ENCODE measurements at regions not wholly inside any gene's neighbourhood (a gene's known extent, or its start where the extent isn't known, plus 50 kb on each side); places are given as distances from the start of the nearest gene placed in this dataset.

- intact Hi-C loops (cut with DNase I), result no loop called here
- H3K27me3 ChIP-seq, result peaks cover 0 to 16% of the 10 kb centered on the region in 2 donors
- no peaks in the 10 kb centered on the region for H3K36me3 ChIP-seq
- TF ChIP-seq CTCF (IDR thresholded peaks at IDR 0.05), result no peak
- no peaks in the 10 kb centered on the region for H3K4me1 ChIP-seq
- no peak overlapping the region for H3K27ac ChIP-seq
- DNase-seq (no peak), ATAC-seq (peak; percentile 94)
- no peak overlapping the region for H3K4me3 ChIP-seq
- no peaks in the 10 kb centered on the region for H3K9me3 ChIP-seq
Measured at GRCh38 chr14:106201376-106201775, 675.0 kb downstream of the TMEM121 start.

GRCh38 chr14:106203438-106203837, 677.1 kb downstream of the TMEM121 start:
- intact Hi-C loops (cut with DNase I), result no loop called here
- Histone ChIP-seq H3K4me1 (no peaks in the 10 kb centered on the region), H3K9me3 (no peaks in the 10 kb centered on the region), H3K27ac (no peak overlapping the region), H3K4me3 (no peak overlapping the region), H3K36me3 (no peaks in the 10 kb centered on the region), H3K27me3 (peaks cover 0 to 12% of the 10 kb centered on the region in 2 donors)
- DNase-seq (no peak), ATAC-seq (no peak)
- TF ChIP-seq CTCF (IDR thresholded peaks at IDR 0.05), result no peak

GRCh38 chr14:106204063-106204462, 677.7 kb downstream of the TMEM121 start:
- no peak for TF ChIP-seq CTCF (IDR thresholded peaks at IDR 0.05)
- DNase-seq (no peak), ATAC-seq (no peak)
- peaks cover 0 to 8% of the 10 kb centered on the region in 2 donors for H3K27me3 ChIP-seq
- H3K4me3 ChIP-seq, result no peak overlapping the region
- no peak overlapping the region for H3K27ac ChIP-seq
- H3K36me3 ChIP-seq, result no peaks in the 10 kb centered on the region
- H3K4me1 ChIP-seq, result no peaks in the 10 kb centered on the region
- H3K9me3 ChIP-seq, result no peaks in the 10 kb centered on the region
- intact Hi-C loops (cut with DNase I), result no loop called here

- intact Hi-C loops (cut with DNase I), result no loop called here
Measured at GRCh38 chr14:106207316-106207715, 680.9 kb downstream of the TMEM121 start.

GRCh38 chr14:106208794-106209193, 682.4 kb downstream of the TMEM121 start:
- H3K27ac ChIP-seq, result no peak overlapping the region
- no peaks in the 10 kb centered on the region for H3K36me3 ChIP-seq
- no peak overlapping the region for H3K4me3 ChIP-seq
- H3K27me3 ChIP-seq, result peaks cover 0 to 17% of the 10 kb centered on the region in 2 donors
- ATAC-seq (no peak), DNase-seq (no peak)
- H3K9me3 ChIP-seq, result no peaks in the 10 kb centered on the region
- TF ChIP-seq CTCF (IDR thresholded peaks at IDR 0.05), result no peak
- intact Hi-C loops (cut with DNase I), result no loop called here
- H3K4me1 ChIP-seq, result no peaks in the 10 kb centered on the region

More at GRCh38 chr14:106207316-106207715, 680.9 kb downstream of the TMEM121 start:
- no peak for TF ChIP-seq CTCF (IDR thresholded peaks at IDR 0.05)
- Histone ChIP-seq H3K36me3 (no peaks in the 10 kb centered on the region), H3K4me1 (no peaks in the 10 kb centered on the region), H3K4me3 (no peak overlapping the region), H3K27me3 (peaks cover 0 to 7% of the 10 kb centered on the region in 2 donors), H3K9me3 (no peaks in the 10 kb centered on the region), H3K27ac (no peak overlapping the region)
- ATAC-seq (no peak), DNase-seq (no peak)

All from left lung (tissue), 4 donors.